ENCODE measurements at regions not wholly inside any gene's neighbourhood (a gene's known extent, or its start where the extent isn't known, plus 50 kb on each side); places are given as distances from the start of the nearest gene placed in this dataset.

DNA sequence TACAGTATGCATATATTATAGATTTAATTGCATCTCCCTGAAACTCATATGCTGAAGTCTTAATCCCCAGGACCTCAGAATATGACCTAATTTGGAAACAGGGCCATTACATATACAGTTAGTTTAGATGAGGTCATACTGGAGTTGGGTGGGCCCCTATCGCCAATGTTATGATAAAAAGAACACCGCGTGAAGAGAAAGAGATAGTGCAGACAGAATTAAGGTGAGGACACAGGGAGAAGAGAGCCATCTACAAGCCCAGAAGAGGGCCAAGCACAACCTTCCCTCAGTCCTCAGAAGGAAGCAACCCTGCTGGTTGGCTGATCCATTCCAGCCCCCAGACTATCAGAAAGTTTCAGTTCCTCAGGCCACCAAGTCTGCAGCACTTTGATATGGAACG, 311.9 kb upstream of the RAB6C start:
- no peaks in the 10 kb centered on the region for H4K20me1 ChIP-seq
- H3K4me1 ChIP-seq = no peaks in the 10 kb centered on the region
- H3K27me3 ChIP-seq = no peaks in the 10 kb centered on the region
- H3K4me2 ChIP-seq = no peak overlapping the region
- H3K9me3 ChIP-seq = no peaks in the 10 kb centered on the region
- no peak overlapping the region for H3K27ac ChIP-seq
- TF ChIP-seq Cebpa-rat (IDR thresholded peaks at IDR 0.05) = no peak
- H3K9ac ChIP-seq = no peak overlapping the region
- no peaks in the 10 kb centered on the region for H3K36me3 ChIP-seq
- no peak overlapping the region for H3K4me3 ChIP-seq

DNA sequence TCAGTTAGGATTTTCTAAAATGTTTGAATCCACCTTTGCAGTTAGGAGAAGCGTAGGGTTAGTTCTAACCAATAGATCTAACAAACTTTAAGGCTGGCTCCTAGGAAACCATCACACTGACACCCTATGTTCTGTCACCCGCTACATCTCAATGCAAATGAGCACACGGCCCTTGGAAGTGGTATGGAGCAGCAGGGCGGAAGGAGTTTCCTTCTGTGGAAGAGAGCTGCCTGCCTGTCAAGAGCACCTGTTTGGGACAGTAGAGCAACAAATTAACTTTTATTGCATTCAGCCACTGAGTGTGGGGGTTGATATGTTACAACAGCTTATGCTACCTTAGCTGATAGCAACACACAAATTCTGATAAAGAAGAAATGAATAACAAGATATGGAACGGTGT, 306.9 kb upstream of the RAB6C start:
- Histone ChIP-seq H3K36me3 (no peaks in the 10 kb centered on the region), H3K4me1 (no peaks in the 10 kb centered on the region), H3K9me3 (no peaks in the 10 kb centered on the region), H3K4me2 (no peak overlapping the region), H3K4me3 (no peak overlapping the region), H4K20me1 (no peaks in the 10 kb centered on the region), H3K27ac (no peak overlapping the region), H3K27me3 (no peaks in the 10 kb centered on the region), H3K9ac (no peak overlapping the region)
- TF ChIP-seq Cebpa-rat (IDR thresholded peaks at IDR 0.05) = no peak

DNA sequence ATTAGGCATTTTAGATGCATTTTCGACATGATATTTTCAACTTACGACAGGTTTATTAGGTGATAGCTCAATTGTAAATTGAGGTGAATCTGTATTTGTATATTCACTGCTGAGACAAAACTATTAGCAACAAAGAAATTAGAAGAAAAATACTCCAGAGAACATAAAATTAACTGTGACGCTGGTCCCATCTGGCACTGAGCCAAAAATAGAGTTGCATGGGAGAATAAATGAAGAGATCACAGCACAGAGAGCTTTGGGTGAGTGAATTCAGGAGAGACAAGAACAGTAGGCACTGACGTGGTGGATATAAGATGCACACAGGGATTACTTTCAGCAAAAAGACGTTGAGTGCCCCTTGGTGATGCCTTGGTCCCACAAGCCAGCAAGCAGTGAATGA, 306.2 kb upstream of the RAB6C start:
- Histone ChIP-seq H3K27ac (no peak overlapping the region), H3K36me3 (no peaks in the 10 kb centered on the region), H3K4me2 (no peak overlapping the region), H3K27me3 (no peaks in the 10 kb centered on the region), H3K9ac (no peak overlapping the region), H3K9me3 (no peaks in the 10 kb centered on the region), H3K4me1 (no peaks in the 10 kb centered on the region), H4K20me1 (no peaks in the 10 kb centered on the region), H3K4me3 (no peak overlapping the region)
- no peak for TF ChIP-seq Cebpa-rat (IDR thresholded peaks at IDR 0.05)

DNA sequence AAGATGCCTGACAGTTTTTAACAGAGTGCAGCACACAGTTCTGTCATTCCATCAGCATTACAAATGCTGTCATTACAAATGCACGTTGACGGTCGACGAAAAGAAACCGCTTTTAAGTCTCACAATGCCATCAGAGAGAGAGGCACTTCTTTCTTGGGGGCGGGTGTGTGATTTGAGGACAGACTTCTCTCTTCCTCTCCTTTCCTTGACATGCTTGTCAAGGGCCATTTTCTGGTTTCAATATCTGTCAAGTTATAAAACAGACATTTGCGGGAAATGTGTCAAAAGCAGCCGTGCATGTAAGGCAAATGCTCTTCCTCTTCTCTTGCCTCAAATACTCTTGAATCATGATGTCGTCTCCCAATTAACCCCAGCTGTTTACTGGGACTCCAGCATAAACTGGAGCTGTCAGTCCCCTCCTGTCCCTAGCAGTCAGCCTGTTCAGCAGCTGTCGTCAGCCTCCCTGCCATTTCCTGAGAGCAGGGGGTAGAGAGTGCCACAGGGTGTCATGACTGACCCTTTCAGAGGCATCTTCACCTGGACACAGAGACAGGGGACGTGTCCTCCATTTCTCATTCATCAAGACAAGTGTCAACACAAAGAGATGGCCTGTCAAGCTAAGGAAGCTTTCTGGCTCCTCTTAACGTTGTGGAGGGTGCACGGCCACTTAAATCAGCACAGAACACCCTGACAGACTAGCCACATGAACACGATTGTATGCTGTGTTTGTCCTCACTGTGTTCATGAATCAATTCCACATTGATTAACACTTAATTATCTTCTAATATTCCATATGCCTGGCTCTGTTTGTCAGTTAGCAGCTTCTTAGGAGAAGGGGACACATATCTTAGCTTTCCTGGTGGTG, 305.4 kb upstream of the RAB6C start:
- no peak for TF ChIP-seq Cebpa-rat (IDR thresholded peaks at IDR 0.05)
- H3K27ac ChIP-seq = no peak overlapping the region
- no peaks in the 10 kb centered on the region for H3K36me3 ChIP-seq
- H3K4me3 ChIP-seq = no peak overlapping the region
- no peaks in the 10 kb centered on the region for H3K4me1 ChIP-seq
- no peak overlapping the region for H3K4me2 ChIP-seq
- H4K20me1 ChIP-seq = no peaks in the 10 kb centered on the region
- H3K9ac ChIP-seq = no peak overlapping the region
- no peaks in the 10 kb centered on the region for H3K27me3 ChIP-seq
- no peaks in the 10 kb centered on the region for H3K9me3 ChIP-seq

DNA sequence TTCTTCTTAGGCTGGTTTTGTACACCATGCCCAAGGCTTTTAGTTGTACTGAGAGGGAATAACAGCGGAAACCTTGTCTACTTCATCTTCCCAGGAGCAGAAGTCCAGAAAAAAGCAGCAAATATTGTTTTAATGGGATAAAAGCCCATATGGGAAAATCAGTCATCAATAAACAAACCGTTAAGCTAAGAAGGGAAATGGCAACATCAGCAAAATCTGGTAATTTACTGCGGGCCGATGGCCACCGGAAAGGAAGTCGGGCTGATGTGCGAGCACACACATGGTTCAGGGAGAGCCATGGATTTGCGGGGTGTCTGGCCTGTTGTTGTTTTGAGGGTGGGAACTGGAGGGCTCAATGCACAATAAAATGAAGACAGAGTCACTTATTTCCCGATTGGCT, 300.7 kb upstream of the RAB6C start:
- no peak for TF ChIP-seq Cebpa-rat (IDR thresholded peaks at IDR 0.05)
- no peaks in the 10 kb centered on the region for H3K36me3 ChIP-seq
- no peak overlapping the region for H3K4me3 ChIP-seq
- no peak overlapping the region for H3K9ac ChIP-seq
- H3K9me3 ChIP-seq = no peaks in the 10 kb centered on the region
- no peaks in the 10 kb centered on the region for H3K4me1 ChIP-seq
- no peak overlapping the region for H3K27ac ChIP-seq
- H3K27me3 ChIP-seq = no peaks in the 10 kb centered on the region
- no peak overlapping the region for H3K4me2 ChIP-seq
- H4K20me1 ChIP-seq = no peaks in the 10 kb centered on the region

DNA sequence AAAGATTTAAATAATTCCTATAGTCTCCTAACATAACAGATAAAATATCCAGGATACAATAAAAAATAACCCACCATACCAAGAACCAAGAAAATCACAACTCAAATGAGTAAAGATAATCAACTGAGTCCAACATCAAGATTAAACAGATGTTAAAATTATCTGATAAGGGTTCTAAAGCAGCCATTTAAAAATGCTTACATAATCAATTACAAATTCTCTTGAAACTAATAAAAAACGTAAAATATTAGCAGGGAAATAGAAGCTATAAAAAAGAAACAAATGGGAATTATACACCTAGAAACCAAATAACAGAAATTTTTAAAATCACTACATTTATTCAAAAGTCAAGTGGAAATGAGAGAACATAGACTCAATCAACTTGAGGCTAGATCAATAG, 297.7 kb upstream of the RAB6C start:
- Histone ChIP-seq H3K4me2 (no peak overlapping the region), H3K9me3 (no peaks in the 10 kb centered on the region), H3K4me1 (no peaks in the 10 kb centered on the region), H3K36me3 (no peaks in the 10 kb centered on the region), H3K9ac (no peak overlapping the region), H3K27ac (no peak overlapping the region), H3K27me3 (no peaks in the 10 kb centered on the region), H3K4me3 (no peak overlapping the region), H4K20me1 (no peaks in the 10 kb centered on the region)
- no peak for TF ChIP-seq Cebpa-rat (IDR thresholded peaks at IDR 0.05)

DNA sequence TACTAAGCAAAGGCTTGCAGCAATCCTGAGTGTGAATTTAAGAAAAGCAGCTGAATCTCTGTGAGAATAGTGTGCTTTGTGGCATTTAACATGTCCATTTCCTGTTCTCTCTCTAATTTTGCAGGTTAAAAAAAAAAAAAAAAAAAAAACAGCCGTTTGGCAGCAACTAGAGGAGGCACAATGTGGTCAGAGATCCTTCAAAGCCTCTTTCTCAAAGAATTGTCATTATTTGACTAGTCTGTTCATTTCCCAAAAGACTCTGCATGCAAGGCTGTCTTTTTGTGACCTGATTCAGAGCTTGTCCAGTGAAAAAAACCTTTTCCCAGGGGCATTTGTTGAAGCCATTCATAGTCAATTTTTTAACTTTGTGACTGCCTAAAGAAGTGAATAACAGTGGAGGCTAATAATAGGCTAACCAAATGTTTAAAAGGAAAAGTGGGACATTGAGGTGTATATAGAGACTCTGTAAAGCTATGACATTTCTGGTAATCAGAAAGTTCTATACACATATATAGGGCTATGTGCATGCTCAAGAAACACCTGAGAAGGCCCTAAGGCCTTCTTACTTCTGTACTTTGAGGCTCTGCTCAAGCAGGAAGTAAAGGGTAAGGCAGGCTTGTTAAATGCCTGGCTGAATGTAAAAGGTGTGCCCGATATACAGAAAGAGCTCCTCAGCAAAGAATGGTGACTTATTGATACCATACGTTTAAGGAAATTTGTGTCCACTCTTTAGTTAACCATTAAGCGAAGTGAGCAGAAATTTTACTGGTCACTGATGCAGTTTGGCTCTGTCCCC, 289.6 kb upstream of the RAB6C start:
- Histone ChIP-seq H3K9me3 (peaks cover 12% of the 10 kb centered on the region; the same call in 1 of the 2 replicates), H3K36me3 (no peaks in the 10 kb centered on the region), H3K4me3 (no peak overlapping the region), H4K20me1 (no peaks in the 10 kb centered on the region), H3K27ac (no peak overlapping the region), H3K9ac (no peak overlapping the region), H3K27me3 (no peaks in the 10 kb centered on the region), H3K4me1 (peaks cover 14% of the 10 kb centered on the region), H3K4me2 (peak overlapping the region; percentile 42)
- no peak for TF ChIP-seq Cebpa-rat (IDR thresholded peaks at IDR 0.05)

DNA sequence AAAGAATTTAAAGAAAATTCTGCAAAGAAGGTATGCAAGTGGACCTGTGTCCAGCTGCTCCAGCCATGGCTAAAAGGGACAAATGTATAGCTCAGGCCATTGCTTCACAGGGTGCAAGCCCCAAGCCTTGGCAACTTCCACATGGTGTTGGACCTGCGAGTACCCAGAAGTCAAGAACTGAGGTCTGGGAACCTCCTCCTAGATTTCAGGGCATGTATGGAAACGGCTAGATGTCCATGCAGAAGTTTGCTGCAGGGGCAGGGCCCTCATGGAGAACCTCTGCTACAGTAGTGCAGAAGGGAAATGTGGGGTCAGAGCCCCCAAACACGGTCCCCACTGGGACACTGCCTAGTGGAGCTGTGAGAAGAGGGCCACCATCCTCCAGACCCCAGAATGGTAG, 284.0 kb upstream of the RAB6C start:
- H3K9me3 ChIP-seq = peaks cover 9% of the 10 kb centered on the region; the same call in 1 of the 2 replicates
- no peaks in the 10 kb centered on the region for H3K4me1 ChIP-seq
- H3K36me3 ChIP-seq = no peaks in the 10 kb centered on the region
- H3K27me3 ChIP-seq = no peaks in the 10 kb centered on the region
- no peak overlapping the region for H3K4me2 ChIP-seq
- no peak overlapping the region for H3K9ac ChIP-seq
- no peaks in the 10 kb centered on the region for H4K20me1 ChIP-seq
- no peak overlapping the region for H3K27ac ChIP-seq
- no peak overlapping the region for H3K4me3 ChIP-seq
- TF ChIP-seq Cebpa-rat (IDR thresholded peaks at IDR 0.05) = no peak

DNA sequence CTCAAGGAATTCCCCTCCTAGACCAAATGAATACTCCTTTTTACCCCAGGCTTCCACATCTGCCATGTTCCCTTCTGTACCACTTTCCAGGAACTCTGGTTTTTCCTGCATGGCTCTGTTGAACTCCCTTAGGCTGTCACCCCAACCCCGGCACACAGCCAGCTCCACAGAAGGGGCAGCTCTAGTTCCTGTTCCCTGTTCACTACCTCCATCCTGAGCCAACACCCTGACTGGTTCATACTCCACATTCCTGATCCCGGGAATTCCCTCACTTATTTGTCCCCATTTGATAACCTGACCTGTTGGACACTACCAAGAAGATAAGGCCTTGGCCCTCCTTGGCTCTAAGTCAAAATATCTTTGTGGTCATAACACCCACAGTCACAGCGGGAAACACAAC, 280.9 kb upstream of the RAB6C start:
- Histone ChIP-seq H3K4me1 (peaks cover 13% of the 10 kb centered on the region), H3K4me3 (no peak overlapping the region), H4K20me1 (no peaks in the 10 kb centered on the region), H3K4me2 (no peak overlapping the region), H3K27me3 (no peaks in the 10 kb centered on the region), H3K9ac (no peak overlapping the region), H3K27ac (no peak overlapping the region), H3K36me3 (no peaks in the 10 kb centered on the region), H3K9me3 (no peaks in the 10 kb centered on the region)
- TF ChIP-seq Cebpa-rat (IDR thresholded peaks at IDR 0.05) = no peak

All from BLaER1 (cell line).